ENCODE measurements at regions not wholly inside any gene's neighbourhood (a gene's known extent, or its start where the extent isn't known, plus 50 kb on each side); places are given as distances from the start of the nearest gene placed in this dataset.

DNA sequence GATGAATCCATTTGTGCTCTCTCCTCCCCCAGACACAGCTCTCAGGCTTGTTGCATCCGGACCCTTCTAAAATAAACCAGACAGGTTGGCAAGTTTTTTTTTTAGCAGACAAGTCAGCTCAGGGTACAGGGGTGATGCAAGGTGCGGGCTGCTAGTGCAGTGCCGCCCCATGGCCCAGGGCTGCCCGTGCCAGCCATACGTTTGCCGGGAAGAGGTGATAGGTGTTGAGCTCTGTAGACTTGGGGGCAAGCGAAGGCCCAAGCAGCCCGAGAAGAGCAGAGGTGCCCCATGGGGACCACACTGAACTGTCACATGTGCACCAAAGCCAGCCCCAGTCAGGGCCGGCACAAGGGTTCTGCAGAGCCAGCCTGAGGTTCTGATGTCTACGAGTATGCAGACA lies 57.1 kb upstream of the PDSS1 start:
- TF ChIP-seq, protein P1, sequence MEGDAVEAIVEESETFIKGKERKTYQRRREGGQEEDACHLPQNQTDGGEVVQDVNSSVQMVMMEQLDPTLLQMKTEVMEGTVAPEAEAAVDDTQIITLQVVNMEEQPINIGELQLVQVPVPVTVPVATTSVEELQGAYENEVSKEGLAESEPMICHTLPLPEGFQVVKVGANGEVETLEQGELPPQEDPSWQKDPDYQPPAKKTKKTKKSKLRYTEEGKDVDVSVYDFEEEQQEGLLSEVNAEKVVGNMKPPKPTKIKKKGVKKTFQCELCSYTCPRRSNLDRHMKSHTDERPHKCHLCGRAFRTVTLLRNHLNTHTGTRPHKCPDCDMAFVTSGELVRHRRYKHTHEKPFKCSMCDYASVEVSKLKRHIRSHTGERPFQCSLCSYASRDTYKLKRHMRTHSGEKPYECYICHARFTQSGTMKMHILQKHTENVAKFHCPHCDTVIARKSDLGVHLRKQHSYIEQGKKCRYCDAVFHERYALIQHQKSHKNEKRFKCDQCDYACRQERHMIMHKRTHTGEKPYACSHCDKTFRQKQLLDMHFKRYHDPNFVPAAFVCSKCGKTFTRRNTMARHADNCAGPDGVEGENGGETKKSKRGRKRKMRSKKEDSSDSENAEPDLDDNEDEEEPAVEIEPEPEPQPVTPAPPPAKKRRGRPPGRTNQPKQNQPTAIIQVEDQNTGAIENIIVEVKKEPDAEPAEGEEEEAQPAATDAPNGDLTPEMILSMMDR (IDR thresholded peaks at IDR 0.05), result no peak
- TF ChIP-seq POLR2AphosphoS5 (IDR thresholded peaks at IDR 0.05; ENCODE audit: low read depth, low read length) (no peak), TCF7L2 (IDR thresholded peaks at IDR 0.05; ENCODE audit: low read depth, low read length) (no peak)
- TF ChIP-seq, protein P2, sequence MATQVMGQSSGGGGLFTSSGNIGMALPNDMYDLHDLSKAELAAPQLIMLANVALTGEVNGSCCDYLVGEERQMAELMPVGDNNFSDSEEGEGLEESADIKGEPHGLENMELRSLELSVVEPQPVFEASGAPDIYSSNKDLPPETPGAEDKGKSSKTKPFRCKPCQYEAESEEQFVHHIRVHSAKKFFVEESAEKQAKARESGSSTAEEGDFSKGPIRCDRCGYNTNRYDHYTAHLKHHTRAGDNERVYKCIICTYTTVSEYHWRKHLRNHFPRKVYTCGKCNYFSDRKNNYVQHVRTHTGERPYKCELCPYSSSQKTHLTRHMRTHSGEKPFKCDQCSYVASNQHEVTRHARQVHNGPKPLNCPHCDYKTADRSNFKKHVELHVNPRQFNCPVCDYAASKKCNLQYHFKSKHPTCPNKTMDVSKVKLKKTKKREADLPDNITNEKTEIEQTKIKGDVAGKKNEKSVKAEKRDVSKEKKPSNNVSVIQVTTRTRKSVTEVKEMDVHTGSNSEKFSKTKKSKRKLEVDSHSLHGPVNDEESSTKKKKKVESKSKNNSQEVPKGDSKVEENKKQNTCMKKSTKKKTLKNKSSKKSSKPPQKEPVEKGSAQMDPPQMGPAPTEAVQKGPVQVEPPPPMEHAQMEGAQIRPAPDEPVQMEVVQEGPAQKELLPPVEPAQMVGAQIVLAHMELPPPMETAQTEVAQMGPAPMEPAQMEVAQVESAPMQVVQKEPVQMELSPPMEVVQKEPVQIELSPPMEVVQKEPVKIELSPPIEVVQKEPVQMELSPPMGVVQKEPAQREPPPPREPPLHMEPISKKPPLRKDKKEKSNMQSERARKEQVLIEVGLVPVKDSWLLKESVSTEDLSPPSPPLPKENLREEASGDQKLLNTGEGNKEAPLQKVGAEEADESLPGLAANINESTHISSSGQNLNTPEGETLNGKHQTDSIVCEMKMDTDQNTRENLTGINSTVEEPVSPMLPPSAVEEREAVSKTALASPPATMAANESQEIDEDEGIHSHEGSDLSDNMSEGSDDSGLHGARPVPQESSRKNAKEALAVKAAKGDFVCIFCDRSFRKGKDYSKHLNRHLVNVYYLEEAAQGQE (IDR thresholded peaks at IDR 0.05; ENCODE audit: insufficient read depth in 1 of 2, low read depth in 2 of 2, low read length in 1 of 2), result no peak

Data from Panc1 (cell line).